Stimulated activated CD4-positive, alpha-beta T cell treated with anti-CD3 and anti-CD28 coated beads, Interleukin-12 subunit alpha, Interleukin-12 subunit beta, amount 100 ng/mL, for 24 hours (primary cell): ENCODE measurements at regions not wholly inside any gene's neighbourhood (a gene's known extent, or its start where the extent isn't known, plus 50 kb on each side); places are given as distances from the start of the nearest gene placed in this dataset.

Experiments
- DNase-seq, 2 experiments: peaks; one replicate each; pipeline ENCODE4 v3.0.0-alpha.2; 2020; ENCODE audit warnings: low read depth in 2 of 2

GRCh38 chr3:130259166-130259874 is 86.2 kb upstream of the COL6A5 start:
- DNase-seq: no peak

DNA sequence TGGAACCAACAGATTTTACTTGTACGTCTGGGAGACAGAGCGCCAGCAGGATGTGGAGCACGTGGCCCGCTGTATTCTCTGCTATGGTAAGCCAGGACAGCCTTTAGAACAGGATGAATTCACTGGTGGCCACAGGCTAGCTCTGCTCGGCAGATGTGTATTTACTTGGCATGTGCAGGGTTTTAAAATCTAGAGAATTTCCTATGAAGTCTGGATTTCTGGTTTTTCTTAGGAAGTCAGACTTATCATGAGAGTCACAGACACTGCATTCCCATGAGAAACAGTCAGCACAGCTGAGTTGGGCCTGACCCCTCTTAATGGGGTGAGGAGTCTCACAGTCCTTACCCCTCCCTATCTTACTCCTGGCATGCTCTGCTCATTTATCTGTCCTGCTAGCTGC is 84.6 kb upstream of the COL6A5 start:
- DNase-seq: no peak

GRCh38 chr3:130263708-130264107 is 81.8 kb upstream of the COL6A5 start:
- no peak for DNase-seq

- DNase-seq: no peak
Observed at GRCh38 chr3:130266817-130267216, 78.7 kb upstream of the COL6A5 start.

DNA sequence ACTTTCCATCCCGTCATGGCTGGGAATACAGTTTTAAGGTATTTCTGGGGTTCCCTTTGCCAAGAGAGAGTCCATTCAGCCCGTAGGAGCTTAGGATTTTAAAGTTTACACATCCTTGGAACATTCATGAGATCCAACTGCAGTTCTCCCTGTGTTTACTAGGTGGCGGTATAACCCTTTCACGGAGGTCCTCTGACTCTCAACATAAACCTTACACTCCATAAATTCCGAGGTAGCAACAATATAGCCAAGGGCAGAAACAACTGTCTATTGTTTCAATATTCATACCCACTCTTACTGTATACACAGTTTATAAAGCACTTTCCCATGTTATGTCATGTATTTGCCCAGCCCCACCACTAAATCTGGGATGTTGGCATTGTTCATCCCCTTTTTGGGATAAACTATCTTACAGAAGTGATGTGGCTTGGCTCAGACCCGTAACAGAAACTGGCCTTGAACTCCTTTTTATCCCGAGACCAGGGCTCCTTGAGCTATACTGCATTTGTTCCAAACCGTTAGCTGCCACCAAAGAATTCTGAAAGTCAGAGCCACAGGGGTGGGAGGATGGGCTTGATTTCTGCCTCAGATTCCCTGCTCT is 69.2 kb upstream of the COL6A5 start:
- no peak for DNase-seq

DNA sequence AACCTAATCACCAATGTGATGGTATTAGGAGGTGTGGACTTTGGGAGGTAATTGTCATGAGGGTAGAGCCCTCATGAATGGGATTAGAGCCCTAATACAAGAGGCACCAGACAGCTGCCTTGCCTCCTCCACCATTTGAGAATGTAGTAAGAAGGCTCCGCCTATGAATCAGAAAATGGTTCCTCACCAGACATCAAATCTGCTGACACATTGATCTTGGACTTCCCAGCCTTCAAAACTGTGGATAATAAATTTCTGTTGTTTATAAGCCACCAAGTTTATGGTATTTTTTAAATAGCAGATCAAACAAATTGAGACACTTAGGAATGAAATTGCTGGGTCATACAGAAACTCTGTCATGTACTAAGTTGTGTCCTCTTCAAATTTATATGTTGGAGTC is 56.8 kb upstream of the COL6A5 start:
- no peak for DNase-seq

DNA sequence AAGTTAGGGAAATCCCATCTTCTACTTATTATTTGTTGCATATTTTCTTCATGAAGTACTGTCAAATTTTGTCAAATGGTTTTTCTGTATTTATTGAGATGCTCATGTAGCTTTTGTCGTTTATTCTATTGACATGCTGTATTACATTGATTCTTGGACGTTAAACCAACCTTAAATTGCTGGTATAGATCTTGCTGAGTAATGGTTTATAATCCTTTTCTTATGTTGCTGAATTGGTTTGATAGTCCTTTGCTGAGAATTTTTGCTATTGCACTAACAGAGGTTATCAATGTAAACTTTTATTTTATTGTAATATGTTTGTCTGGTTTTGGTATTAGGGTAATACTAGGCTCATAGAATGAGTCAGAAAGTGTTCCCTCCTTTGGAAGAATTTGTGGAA is 54.3 kb upstream of the COL6A5 start:
- no peak for DNase-seq

- no peak for DNase-seq
Observed at GRCh38 chr3:130293247-130293646, 52.2 kb upstream of the COL6A5 start.
